AG10803 (cell line): ENCODE measurements at regions not wholly inside any gene's neighbourhood (a gene's known extent, or its start where the extent isn't known, plus 50 kb on each side); places are given as distances from the start of the nearest gene placed in this dataset.

Source experiments
- DNase-seq: peaks from one replicate; pipeline ENCODE4 v3.0.0; 2010; ENCODE audit warnings: low read depth
- H3K4me3 ChIP-seq: 2 replicates; pipeline ENCODE4 v1.5.1; 2011; ENCODE audit warnings: mild to moderate bottlenecking, low read length, control low read depth
- TF ChIP-seq, protein P1 (sequence below): conservative IDR thresholded peaks from 2 replicates; pipeline ENCODE4 v1.5.1; 2011; ENCODE audit warnings: mild to moderate bottlenecking, low read length, control low read depth, inconsistent platforms

DNA sequence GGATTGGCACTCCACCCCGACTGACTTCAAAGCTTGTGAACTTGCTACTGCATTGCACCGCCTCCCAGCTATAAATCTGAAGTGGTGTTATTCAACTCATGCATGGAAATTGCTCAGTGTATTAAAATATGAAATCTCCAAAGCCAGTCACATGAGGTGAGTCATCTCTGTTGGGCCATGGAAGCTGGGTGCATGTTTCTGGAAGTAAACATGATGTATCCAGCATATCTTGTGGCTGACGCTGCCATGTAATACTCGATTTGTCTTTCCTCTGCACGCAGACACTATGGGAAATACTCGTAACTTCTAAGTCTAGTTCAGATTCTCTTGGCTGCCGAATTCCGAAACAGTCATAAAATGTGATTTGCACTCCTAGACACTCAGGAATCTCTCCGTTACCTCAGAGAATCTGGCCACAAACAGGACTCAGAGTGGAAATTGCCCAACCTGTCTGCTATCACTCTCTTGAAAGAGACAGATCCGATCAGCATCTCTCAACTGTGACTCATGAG is 154.9 kb upstream of the MPPED2 start:
- TF ChIP-seq, protein P1, sequence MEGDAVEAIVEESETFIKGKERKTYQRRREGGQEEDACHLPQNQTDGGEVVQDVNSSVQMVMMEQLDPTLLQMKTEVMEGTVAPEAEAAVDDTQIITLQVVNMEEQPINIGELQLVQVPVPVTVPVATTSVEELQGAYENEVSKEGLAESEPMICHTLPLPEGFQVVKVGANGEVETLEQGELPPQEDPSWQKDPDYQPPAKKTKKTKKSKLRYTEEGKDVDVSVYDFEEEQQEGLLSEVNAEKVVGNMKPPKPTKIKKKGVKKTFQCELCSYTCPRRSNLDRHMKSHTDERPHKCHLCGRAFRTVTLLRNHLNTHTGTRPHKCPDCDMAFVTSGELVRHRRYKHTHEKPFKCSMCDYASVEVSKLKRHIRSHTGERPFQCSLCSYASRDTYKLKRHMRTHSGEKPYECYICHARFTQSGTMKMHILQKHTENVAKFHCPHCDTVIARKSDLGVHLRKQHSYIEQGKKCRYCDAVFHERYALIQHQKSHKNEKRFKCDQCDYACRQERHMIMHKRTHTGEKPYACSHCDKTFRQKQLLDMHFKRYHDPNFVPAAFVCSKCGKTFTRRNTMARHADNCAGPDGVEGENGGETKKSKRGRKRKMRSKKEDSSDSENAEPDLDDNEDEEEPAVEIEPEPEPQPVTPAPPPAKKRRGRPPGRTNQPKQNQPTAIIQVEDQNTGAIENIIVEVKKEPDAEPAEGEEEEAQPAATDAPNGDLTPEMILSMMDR = no peak
- DNase-seq = peak; percentile 92
- no peak overlapping the region for H3K4me3 ChIP-seq

- DNase-seq = peak; percentile 61
- TF ChIP-seq, protein P1 = no peak
- H3K4me3 ChIP-seq = no peak overlapping the region
Measured at GRCh38 chr11:30740091-30740490, 153.9 kb upstream of the MPPED2 start.

DNA sequence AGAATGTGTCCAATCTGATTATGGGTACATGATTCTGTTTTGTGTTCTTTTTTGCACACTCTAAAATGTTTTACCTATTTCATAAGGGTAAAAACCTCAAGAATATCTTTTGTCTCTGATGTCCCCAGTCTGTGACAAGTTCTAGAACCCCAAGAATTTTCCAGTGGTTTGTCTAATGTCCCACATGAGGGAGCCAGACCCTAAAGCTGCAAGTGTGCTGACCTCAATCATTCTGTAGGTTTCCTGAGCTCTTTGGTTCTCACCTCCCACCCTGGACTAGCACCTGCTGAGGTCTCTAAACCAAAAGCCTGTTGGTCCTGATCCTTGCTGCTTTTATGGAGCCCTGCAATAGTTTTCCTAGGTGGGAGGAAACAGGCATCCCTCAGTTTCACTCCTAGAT is 149.8 kb upstream of the MPPED2 start:
- H3K4me3 ChIP-seq = no peak overlapping the region
- no peak for DNase-seq
- TF ChIP-seq, protein P1 = peak; percentile 16; the same call in 1 of the 2 replicates

- TF ChIP-seq, protein P1 = no peak
- H3K4me3 ChIP-seq = no peak overlapping the region
- DNase-seq = no peak
Measured at GRCh38 chr11:30733748-30734147, 147.6 kb upstream of the MPPED2 start.

GRCh38 chr11:30730011-30730410 is 143.9 kb upstream of the MPPED2 start:
- H3K4me3 ChIP-seq = no peak overlapping the region
- TF ChIP-seq, protein P1 = no peak
- DNase-seq = no peak

- H3K4me3 ChIP-seq = no peak overlapping the region
- TF ChIP-seq, protein P1 = no peak
- DNase-seq = no peak
Measured at GRCh38 chr11:30729187-30729713, 143.1 kb upstream of the MPPED2 start.

- no peak overlapping the region for H3K4me3 ChIP-seq
- TF ChIP-seq, protein P1 = no peak
- no peak for DNase-seq
Measured at GRCh38 chr11:30725645-30726195, 139.6 kb upstream of the MPPED2 start.
